ENCODE measurements at regions not wholly inside any gene's neighbourhood (a gene's known extent, or its start where the extent isn't known, plus 50 kb on each side); places are given as distances from the start of the nearest gene placed in this dataset.

DNA sequence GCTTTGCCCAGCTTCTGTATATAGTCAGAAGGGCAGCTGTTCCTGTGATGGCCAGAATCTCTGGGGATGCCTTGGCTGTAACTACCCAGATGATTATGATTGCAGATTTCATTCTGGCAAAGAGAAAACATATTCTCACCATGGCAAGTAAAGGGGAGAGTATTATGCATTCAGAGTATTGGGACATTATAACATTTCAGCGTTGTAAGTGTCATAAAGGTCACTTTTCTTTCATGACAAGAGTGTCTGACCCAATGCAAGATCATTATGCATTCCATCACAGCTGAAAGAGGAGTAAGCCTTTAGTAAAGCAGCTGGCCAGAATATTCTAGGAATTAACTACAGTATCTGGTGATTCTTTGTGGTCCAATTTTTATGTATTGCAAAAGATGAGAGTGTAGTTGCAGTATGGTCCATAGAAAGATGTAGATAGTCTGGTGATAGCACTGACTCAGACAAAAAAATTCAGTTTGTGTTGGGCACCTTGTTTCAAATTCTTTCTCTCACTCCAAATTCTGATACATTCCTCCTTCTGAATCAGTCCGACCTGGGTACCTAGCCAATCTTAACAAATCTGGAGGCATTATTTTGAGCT is 2366.3 kb downstream of the PCDH7 start:
- Mint-ChIP-seq H3K27ac (no peak overlapping the region), H3K36me3 (ENCODE audit: low read depth) (no peaks in the 10 kb centered on the region), H3K27me3 (ENCODE audit: low read depth) (peaks cover 4% of the 10 kb centered on the region), H3K4me1 (no peaks in the 10 kb centered on the region), H3K4me3 (no peak overlapping the region), H3K9me3 (no peaks in the 10 kb centered on the region)
- TF ChIP-seq, protein P1, sequence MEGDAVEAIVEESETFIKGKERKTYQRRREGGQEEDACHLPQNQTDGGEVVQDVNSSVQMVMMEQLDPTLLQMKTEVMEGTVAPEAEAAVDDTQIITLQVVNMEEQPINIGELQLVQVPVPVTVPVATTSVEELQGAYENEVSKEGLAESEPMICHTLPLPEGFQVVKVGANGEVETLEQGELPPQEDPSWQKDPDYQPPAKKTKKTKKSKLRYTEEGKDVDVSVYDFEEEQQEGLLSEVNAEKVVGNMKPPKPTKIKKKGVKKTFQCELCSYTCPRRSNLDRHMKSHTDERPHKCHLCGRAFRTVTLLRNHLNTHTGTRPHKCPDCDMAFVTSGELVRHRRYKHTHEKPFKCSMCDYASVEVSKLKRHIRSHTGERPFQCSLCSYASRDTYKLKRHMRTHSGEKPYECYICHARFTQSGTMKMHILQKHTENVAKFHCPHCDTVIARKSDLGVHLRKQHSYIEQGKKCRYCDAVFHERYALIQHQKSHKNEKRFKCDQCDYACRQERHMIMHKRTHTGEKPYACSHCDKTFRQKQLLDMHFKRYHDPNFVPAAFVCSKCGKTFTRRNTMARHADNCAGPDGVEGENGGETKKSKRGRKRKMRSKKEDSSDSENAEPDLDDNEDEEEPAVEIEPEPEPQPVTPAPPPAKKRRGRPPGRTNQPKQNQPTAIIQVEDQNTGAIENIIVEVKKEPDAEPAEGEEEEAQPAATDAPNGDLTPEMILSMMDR (IDR thresholded peaks at IDR 0.05; ENCODE audit: unreplicated experiment in 3 of 3) = no peak

DNA sequence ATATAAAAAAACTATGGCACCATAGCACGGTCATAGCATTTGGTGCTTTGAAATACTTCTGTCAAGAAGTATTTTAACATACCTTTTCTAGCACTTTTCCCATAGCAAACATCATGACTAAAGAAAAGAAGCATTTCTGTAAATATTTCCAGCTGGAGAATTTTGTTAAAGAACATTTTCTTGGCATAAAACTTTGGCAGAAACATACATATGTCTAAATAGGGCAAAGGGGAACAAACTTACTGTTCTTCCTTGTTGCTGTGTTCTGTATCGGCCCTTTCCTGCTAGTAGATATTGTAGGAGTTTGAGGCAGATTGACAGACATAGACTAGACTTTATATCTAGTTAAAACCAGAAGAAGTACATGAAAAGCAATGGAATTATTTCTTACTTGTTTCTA is 2368.5 kb downstream of the PCDH7 start:
- Mint-ChIP-seq H3K4me1 (no peaks in the 10 kb centered on the region), H3K27ac (peak overlapping the region in 1 of 3 experiments; percentile 45), H3K4me3 (no peak overlapping the region), H3K9me3 (no peaks in the 10 kb centered on the region), H3K27me3 (ENCODE audit: low read depth) (peaks cover 4% of the 10 kb centered on the region), H3K36me3 (ENCODE audit: low read depth) (no peaks in the 10 kb centered on the region)
- TF ChIP-seq, protein P1 (IDR thresholded peaks at IDR 0.05; ENCODE audit: unreplicated experiment in 3 of 3) = no peak

DNA sequence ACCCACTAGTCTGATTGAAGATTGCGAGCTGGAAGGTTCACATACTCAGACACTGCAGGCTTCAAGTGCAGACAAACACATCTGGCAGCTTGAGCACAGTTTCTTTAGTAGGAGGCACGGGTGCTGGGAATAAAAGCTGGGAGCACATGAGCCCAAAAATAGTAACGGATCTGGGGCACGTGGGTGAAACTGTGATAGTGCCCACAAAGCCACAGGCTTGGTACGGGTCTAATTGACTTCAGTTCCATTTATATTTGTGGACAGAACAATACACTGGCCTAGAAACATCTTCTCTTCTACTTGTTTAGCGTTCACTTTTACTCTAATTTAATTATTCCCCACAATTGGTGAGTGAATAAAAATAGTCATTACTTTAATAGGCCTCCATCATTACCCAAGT is 2370.7 kb downstream of the PCDH7 start:
- TF ChIP-seq, protein P1 (IDR thresholded peaks at IDR 0.05; ENCODE audit: unreplicated experiment in 3 of 3) = no peak
- H3K36me3 Mint-ChIP-seq (ENCODE audit: low read depth) = no peaks in the 10 kb centered on the region
- no peaks in the 10 kb centered on the region for H3K9me3 Mint-ChIP-seq
- no peak overlapping the region for H3K4me3 Mint-ChIP-seq
- H3K27me3 Mint-ChIP-seq (ENCODE audit: low read depth) = no peaks in the 10 kb centered on the region
- H3K27ac Mint-ChIP-seq = no peak overlapping the region
- no peaks in the 10 kb centered on the region for H3K4me1 Mint-ChIP-seq

DNA sequence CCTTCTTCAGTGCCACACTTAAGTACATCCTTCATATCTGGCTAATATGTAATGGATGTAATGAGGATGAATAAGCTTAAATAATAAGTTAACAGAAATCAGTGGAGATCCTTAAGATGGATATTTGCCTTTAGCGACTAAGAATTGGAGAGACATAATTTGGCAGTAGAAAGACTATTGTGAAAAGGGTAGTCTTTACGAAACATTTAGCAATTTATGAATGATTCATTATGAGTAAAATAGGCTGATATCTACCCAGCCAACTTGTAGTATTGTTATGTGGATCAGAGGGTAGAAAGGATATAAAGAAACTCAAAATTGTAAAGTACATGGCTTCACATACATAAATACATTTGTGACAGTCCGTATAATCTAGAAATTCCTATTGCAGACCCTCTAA is 2371.8 kb downstream of the PCDH7 start:
- H3K4me1 Mint-ChIP-seq = no peaks in the 10 kb centered on the region
- H3K27ac Mint-ChIP-seq = no peak overlapping the region
- TF ChIP-seq, protein P1 (IDR thresholded peaks at IDR 0.05; ENCODE audit: unreplicated experiment in 3 of 3) = no peak
- no peaks in the 10 kb centered on the region for H3K9me3 Mint-ChIP-seq
- H3K4me3 Mint-ChIP-seq = no peak overlapping the region
- no peaks in the 10 kb centered on the region for H3K27me3 Mint-ChIP-seq (ENCODE audit: low read depth)
- H3K36me3 Mint-ChIP-seq (ENCODE audit: low read depth) = no peaks in the 10 kb centered on the region

DNA sequence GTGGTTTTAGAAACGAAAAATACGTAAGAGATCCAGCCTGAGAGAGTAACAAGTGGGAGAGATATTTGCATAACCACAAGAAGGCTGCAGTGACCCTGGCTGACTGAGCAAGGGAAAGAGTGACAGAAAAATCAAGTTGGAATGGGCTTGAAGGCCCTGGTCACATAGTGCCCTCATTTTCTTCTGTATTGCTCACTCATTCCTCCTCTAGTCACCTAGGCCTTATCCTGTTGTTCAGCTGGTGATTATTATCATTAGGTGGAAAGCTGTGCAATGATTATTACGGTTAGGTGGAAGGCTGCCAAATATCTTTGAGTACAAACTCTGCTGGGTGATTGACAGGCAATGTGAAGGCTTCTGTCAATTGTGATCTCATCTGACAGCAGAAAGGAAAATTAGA is 2384.1 kb downstream of the PCDH7 start:
- Mint-ChIP-seq H3K36me3 (ENCODE audit: low read depth) (no peaks in the 10 kb centered on the region), H3K4me1 (no peaks in the 10 kb centered on the region), H3K4me3 (no peak overlapping the region), H3K9me3 (no peaks in the 10 kb centered on the region), H3K27ac (no peak overlapping the region), H3K27me3 (ENCODE audit: low read depth) (no peaks in the 10 kb centered on the region)
- TF ChIP-seq, protein P1 (IDR thresholded peaks at IDR 0.05; ENCODE audit: unreplicated experiment in 3 of 3) = no peak

DNA sequence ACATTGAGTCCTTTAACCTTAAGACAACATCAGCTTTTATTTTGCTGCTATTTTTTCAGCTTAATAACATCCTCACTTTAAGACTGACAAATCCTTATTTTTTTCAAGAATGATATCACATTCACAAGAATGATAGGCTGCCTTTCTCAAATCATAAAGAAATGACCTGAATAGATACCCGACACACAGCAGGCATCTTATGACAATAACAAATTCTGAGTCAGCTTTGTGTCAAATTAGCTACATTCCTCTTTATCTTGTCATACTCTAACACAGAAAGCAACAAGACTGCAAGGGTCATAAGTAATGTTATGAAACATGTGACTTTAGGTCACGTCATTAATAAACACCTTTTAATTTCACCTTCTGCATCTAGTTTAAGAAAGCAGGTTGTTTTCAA is 2387.6 kb downstream of the PCDH7 start:
- no peaks in the 10 kb centered on the region for H3K4me1 Mint-ChIP-seq
- no peaks in the 10 kb centered on the region for H3K27me3 Mint-ChIP-seq (ENCODE audit: low read depth)
- TF ChIP-seq, protein P1 (IDR thresholded peaks at IDR 0.05; ENCODE audit: unreplicated experiment in 3 of 3) = no peak
- H3K36me3 Mint-ChIP-seq (ENCODE audit: low read depth) = no peaks in the 10 kb centered on the region
- no peak overlapping the region for H3K4me3 Mint-ChIP-seq
- peaks cover 9% of the 10 kb centered on the region for H3K9me3 Mint-ChIP-seq
- H3K27ac Mint-ChIP-seq = no peak overlapping the region

Data from nephron (organoid).